CD4-positive, alpha-beta T cell treated with Interleukin-17A for 1 hour (primary cell): ENCODE measurements at regions not wholly inside any gene's neighbourhood (a gene's known extent, or its start where the extent isn't known, plus 50 kb on each side); places are given as distances from the start of the nearest gene placed in this dataset.

ENCODE experiments used
- DNase-seq: peaks from one replicate; pipeline ENCODE4 v3.0.0-alpha.2; 2020

- no peak for DNase-seq
Observed at GRCh38 chr2:16007167-16007934, 67.0 kb downstream of the MYCN start.

- no peak for DNase-seq
Observed at GRCh38 chr2:16006537-16007166, 66.3 kb downstream of the MYCN start.

- no peak for DNase-seq
Observed at GRCh38 chr2:16005816-16006536, 65.6 kb downstream of the MYCN start.

DNA sequence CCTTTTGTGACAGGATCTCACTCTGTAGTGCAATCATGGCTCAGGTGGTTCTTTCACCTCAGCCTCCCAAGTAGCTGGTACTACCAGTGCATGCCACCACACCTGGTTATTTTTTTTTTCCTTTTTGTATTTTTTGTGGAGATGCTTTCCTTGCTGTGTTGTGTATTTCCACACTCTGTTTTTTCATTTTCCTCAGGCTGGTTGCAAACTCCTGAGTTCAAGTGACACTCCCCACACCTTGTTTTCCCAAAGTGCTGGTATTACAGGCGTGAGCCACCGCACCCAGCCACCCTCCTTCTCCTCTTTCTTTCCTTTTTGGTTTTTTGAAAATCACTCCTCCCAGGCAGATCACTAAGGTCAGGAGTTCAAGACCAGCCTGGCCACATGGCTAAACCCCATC is 65.0 kb downstream of the MYCN start:
- DNase-seq, result no peak

DNA sequence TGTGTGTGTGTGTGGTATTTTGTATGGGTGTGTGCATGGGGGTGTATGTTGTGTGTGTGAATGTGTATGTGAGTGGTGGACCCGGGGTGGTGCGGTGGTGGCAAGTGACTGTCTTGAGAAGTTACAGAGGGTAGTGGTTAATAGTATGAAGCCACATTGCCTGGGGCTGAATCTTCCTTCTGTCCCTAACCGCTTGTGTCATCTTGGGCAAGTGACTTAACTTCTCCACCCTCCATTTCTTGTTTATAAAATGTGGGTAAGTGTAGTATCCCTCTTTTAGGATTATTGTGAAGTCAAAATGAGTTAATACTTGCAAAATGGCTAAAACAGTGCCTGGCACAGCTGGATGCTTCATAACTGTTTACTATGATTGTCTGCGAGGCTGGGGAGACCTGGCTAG is 63.5 kb downstream of the MYCN start:
- no peak for DNase-seq

GRCh38 chr2:16003152-16003551 is 62.8 kb downstream of the MYCN start:
- no peak for DNase-seq

GRCh38 chr2:16002575-16002974 is 62.2 kb downstream of the MYCN start:
- DNase-seq, result no peak

- DNase-seq, result no peak
Observed at GRCh38 chr2:16002144-16002543, 61.8 kb downstream of the MYCN start.

DNA sequence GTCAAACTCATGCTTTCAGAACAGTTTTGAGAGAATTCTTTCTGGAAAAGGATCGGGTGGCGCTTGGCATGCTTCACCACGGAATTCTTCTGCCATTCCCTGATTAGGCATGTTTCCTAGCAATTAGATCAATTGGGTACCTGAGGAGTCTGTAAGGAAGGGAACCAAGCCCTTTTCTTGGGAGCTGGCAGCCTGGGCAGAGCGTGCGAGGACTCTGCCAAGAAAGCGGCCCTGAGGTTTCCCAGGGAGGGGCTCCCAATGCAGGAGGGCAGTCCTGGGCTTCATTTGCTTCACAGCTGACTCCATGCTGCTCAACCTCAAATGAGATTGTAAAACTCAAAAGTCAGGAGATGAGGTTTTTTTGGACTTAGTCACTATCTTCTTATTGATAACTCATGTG is 60.3 kb downstream of the MYCN start:
- DNase-seq, result no peak

- DNase-seq, result no peak
Observed at GRCh38 chr2:15999596-16000469, 59.5 kb downstream of the MYCN start.

DNA sequence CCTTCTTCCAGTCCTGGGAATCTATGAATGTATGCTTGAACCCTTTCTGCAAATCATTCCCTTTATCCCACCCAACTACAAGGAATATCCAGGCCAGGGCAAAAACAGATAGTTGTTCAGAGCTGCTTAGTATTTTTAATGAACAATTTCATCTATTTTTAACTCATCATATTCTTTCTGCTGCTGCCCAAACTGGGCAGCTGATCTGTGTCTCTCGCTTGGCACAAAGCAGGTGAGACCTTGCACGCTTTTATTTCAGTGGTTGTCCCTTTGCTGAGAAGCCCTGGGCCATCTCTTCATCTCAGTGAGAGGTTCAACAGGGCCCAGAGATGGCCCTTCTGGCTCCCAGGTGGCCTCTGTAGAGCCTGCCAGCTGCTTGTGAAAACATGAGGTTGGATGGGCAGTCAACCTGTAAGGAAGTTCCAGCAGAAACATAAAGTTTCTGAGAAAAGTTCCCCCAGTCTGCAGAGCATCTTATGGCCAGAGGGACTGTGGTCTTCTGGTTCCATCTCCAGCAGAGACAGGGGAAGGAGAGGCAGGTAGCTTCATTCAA is 57.5 kb downstream of the MYCN start:
- DNase-seq, result no peak

GRCh38 chr2:15996536-15997423 is 56.4 kb downstream of the MYCN start:
- no peak for DNase-seq
